ENCODE measurements at regions not wholly inside any gene's neighbourhood (a gene's known extent, or its start where the extent isn't known, plus 50 kb on each side); places are given as distances from the start of the nearest gene placed in this dataset.

GRCh38 chr2:67462738-67463496, 65.8 kb downstream of the ETAA1 start:
- TF ChIP-seq CTCF (IDR thresholded peaks at IDR 0.05) = no peak

GRCh38 chr2:67463810-67464209, 66.7 kb downstream of the ETAA1 start:
- TF ChIP-seq CTCF (IDR thresholded peaks at IDR 0.05) = no peak

GRCh38 chr2:67465623-67466022, 68.5 kb downstream of the ETAA1 start:
- TF ChIP-seq CTCF (IDR thresholded peaks at IDR 0.05) = no peak

- no peak for TF ChIP-seq CTCF (IDR thresholded peaks at IDR 0.05)
Measured at GRCh38 chr2:67466734-67467133, 69.6 kb downstream of the ETAA1 start.

- no peak for TF ChIP-seq CTCF (IDR thresholded peaks at IDR 0.05)
Measured at GRCh38 chr2:67471681-67472080, 74.5 kb downstream of the ETAA1 start.

- peak; percentile 50 for TF ChIP-seq CTCF (IDR thresholded peaks at IDR 0.05)
Measured at GRCh38 chr2:67476809-67477790, 80.0 kb downstream of the ETAA1 start.

GRCh38 chr2:67479261-67479660, 82.1 kb downstream of the ETAA1 start:
- TF ChIP-seq CTCF (IDR thresholded peaks at IDR 0.05) = no peak
